ENCODE measurements at regions not wholly inside any gene's neighbourhood (a gene's known extent, or its start where the extent isn't known, plus 50 kb on each side); places are given as distances from the start of the nearest gene placed in this dataset.

- no peak for DNase-seq (ENCODE audit: low read depth, low spot score)
These were observed 50.5 kb upstream of the PRDM1 start for GRCh38 chr6:106035655-106036054.

- DNase-seq (ENCODE audit: low read depth, low spot score) = no peak
These were observed 52.3 kb upstream of the PRDM1 start for GRCh38 chr6:106033806-106034205.

- no peak for DNase-seq (ENCODE audit: low read depth, low spot score)
These were observed 58.4 kb upstream of the PRDM1 start for GRCh38 chr6:106027758-106028157.

GRCh38 chr6:106026748-106027715 is 59.1 kb upstream of the PRDM1 start:
- DNase-seq (ENCODE audit: low read depth, low spot score) = no peak

- DNase-seq (ENCODE audit: low read depth, low spot score) = no peak
These were observed 60.5 kb upstream of the PRDM1 start for GRCh38 chr6:106025655-106026054.

GRCh38 chr6:106022801-106023200 is 63.3 kb upstream of the PRDM1 start:
- DNase-seq (ENCODE audit: low read depth, low spot score) = no peak

- no peak for DNase-seq (ENCODE audit: low read depth, low spot score)
These were observed 68.7 kb upstream of the PRDM1 start for GRCh38 chr6:106017454-106017853.

GRCh38 chr6:106014955-106015354 is 71.2 kb upstream of the PRDM1 start:
- no peak for DNase-seq (ENCODE audit: low read depth, low spot score)

- no peak for DNase-seq (ENCODE audit: low read depth, low spot score)
These were observed 74.7 kb upstream of the PRDM1 start for GRCh38 chr6:106011476-106011875.

GRCh38 chr6:106005954-106006353 is 80.2 kb upstream of the PRDM1 start:
- DNase-seq (ENCODE audit: low read depth, low spot score) = no peak

GRCh38 chr6:106005013-106005412 is 81.1 kb upstream of the PRDM1 start:
- no peak for DNase-seq (ENCODE audit: low read depth, low spot score)

- DNase-seq (ENCODE audit: low read depth, low spot score) = no peak
These were observed 82.7 kb upstream of the PRDM1 start for GRCh38 chr6:106003268-106003987.

GRCh38 chr6:106002005-106002404 is 84.1 kb upstream of the PRDM1 start:
- DNase-seq (ENCODE audit: low read depth, low spot score) = no peak

GRCh38 chr6:106000935-106001334 is 85.2 kb upstream of the PRDM1 start:
- DNase-seq (ENCODE audit: low read depth, low spot score) = no peak

- DNase-seq (ENCODE audit: low read depth, low spot score) = no peak
These were observed 88.7 kb upstream of the PRDM1 start for GRCh38 chr6:105997482-105997881.

GRCh38 chr6:105995391-105995865 is 90.7 kb upstream of the PRDM1 start:
- no peak for DNase-seq (ENCODE audit: low read depth, low spot score)

- DNase-seq (ENCODE audit: low read depth, low spot score) = no peak
These were observed 91.3 kb upstream of the PRDM1 start for GRCh38 chr6:105994591-105995390.

GRCh38 chr6:105994118-105994590 is 92.0 kb upstream of the PRDM1 start:
- DNase-seq (ENCODE audit: low read depth, low spot score) = no peak

GRCh38 chr6:105993341-105994117 is 92.6 kb upstream of the PRDM1 start:
- DNase-seq (ENCODE audit: low read depth, low spot score) = no peak

GRCh38 chr6:105992315-105992961 is 93.7 kb upstream of the PRDM1 start:
- peak; percentile 55 for DNase-seq (ENCODE audit: low read depth, low spot score)

Data from brain pericyte (primary cell).